ENCODE measurements at regions not wholly inside any gene's neighbourhood (a gene's known extent, or its start where the extent isn't known, plus 50 kb on each side); places are given as distances from the start of the nearest gene placed in this dataset.

- no peak overlapping the region for H3K4me3 ChIP-seq (ENCODE audit: low read length)
- DNase-seq (ENCODE audit: low read depth), result no peak
- TF ChIP-seq, protein P1, sequence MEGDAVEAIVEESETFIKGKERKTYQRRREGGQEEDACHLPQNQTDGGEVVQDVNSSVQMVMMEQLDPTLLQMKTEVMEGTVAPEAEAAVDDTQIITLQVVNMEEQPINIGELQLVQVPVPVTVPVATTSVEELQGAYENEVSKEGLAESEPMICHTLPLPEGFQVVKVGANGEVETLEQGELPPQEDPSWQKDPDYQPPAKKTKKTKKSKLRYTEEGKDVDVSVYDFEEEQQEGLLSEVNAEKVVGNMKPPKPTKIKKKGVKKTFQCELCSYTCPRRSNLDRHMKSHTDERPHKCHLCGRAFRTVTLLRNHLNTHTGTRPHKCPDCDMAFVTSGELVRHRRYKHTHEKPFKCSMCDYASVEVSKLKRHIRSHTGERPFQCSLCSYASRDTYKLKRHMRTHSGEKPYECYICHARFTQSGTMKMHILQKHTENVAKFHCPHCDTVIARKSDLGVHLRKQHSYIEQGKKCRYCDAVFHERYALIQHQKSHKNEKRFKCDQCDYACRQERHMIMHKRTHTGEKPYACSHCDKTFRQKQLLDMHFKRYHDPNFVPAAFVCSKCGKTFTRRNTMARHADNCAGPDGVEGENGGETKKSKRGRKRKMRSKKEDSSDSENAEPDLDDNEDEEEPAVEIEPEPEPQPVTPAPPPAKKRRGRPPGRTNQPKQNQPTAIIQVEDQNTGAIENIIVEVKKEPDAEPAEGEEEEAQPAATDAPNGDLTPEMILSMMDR (conservative IDR thresholded peaks at IDR 0.05; ENCODE audit: low read depth, low read length), result no peak
Observed at GRCh38 chr14:22487941-22488340, 101.1 kb downstream of the DAD1 start.

GRCh38 chr14:22487401-22487800 is 101.6 kb downstream of the DAD1 start:
- no peak for DNase-seq (ENCODE audit: low read depth)
- TF ChIP-seq, protein P1 (conservative IDR thresholded peaks at IDR 0.05; ENCODE audit: low read depth, low read length), result no peak
- H3K4me3 ChIP-seq (ENCODE audit: low read length), result no peak overlapping the region

DNA sequence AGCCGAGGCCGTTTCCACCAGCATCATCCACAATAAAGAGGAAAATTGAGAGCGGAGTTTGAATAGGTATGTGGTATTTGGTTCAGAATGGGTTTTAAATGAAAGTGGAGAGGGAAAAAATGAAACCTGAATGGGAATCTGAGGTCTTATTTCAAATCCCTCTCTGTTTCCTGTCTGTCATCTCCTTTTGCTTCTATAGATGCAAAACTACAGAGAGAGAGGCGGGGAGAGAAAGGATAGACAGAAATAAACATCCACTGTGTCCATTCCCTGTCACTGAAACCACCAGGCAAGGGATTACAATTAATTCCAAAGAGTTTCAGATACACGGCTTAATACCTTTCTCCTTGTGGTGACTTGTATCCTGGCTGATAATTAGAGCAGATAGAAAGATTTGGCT is 102.3 kb downstream of the DAD1 start:
- TF ChIP-seq, protein P1 (conservative IDR thresholded peaks at IDR 0.05; ENCODE audit: low read depth, low read length), result no peak
- no peak for DNase-seq (ENCODE audit: low read depth)
- no peak overlapping the region for H3K4me3 ChIP-seq (ENCODE audit: low read length)

GRCh38 chr14:22485649-22486048 is 103.4 kb downstream of the DAD1 start:
- no peak overlapping the region for H3K4me3 ChIP-seq (ENCODE audit: low read length)
- DNase-seq (ENCODE audit: low read depth), result no peak
- TF ChIP-seq, protein P1 (conservative IDR thresholded peaks at IDR 0.05; ENCODE audit: low read depth, low read length), result no peak

DNA sequence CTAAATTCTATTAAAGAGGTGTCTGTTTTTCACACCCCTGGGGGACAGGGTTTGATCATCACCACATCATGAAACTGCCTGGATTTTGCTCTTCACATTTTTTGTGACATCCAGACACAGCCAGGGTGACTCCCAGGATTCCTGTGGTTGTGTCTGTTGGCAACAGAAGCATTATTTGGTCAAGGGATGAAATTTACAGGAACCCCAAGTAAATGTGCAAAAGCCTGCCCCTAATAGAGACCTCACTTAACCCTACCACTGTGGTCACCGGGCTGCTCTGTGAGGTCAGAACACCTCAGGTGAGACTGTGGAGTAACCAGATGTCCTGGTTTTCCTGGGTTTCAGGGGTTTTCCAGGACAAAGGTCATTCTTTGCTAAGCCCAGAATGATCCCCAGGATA is 103.8 kb downstream of the DAD1 start:
- TF ChIP-seq, protein P1 (conservative IDR thresholded peaks at IDR 0.05; ENCODE audit: low read depth, low read length), result no peak
- no peak overlapping the region for H3K4me3 ChIP-seq (ENCODE audit: low read length)
- DNase-seq (ENCODE audit: low read depth), result no peak

DNA sequence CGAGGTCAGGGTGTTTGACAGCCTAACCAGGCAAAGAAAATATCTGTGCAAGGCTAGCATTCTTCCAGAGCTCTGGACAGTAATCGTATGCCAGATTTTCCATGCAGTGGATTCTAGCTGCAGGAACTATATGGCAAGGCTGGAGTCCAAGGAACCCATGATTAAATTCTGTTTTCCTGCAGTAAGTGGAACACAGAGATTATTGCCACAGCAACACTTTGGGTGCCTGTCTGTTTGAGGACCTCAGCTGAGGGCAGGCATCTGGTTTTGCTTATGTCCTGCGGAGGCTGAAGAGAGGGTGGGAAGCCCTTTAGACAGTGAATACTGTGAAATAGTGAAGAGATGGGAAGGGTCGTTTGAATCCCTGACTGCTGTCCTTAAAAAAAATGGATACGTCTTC is 104.4 kb downstream of the DAD1 start:
- TF ChIP-seq, protein P1 (conservative IDR thresholded peaks at IDR 0.05; ENCODE audit: low read depth, low read length), result no peak
- no peak overlapping the region for H3K4me3 ChIP-seq (ENCODE audit: low read length)
- no peak for DNase-seq (ENCODE audit: low read depth)

- no peak overlapping the region for H3K4me3 ChIP-seq (ENCODE audit: low read length)
- TF ChIP-seq, protein P1 (conservative IDR thresholded peaks at IDR 0.05; ENCODE audit: low read depth, low read length), result no peak
- no peak for DNase-seq (ENCODE audit: low read depth)
Observed at GRCh38 chr14:22483863-22484593, 105.0 kb downstream of the DAD1 start.

All from retinal pigment epithelial cell (primary cell).